Liver (tissue), 8 donors: ENCODE measurements at regions not wholly inside any gene's neighbourhood (a gene's known extent, or its start where the extent isn't known, plus 50 kb on each side); places are given as distances from the start of the nearest gene placed in this dataset.

Experiments used
- DNase-seq: peaks from one replicate; pipeline ENCODE4 v3.0.0-alpha.2; 2017; ENCODE audit warnings: low spot score
- H3K27ac ChIP-seq, 2 donors: one replicate each; pipeline ENCODE4 v1.7.0; 2013; ENCODE audit warnings: inconsistent platforms in 2 of 2, low read length in 2 of 2, control low read depth in 1 of 2, low read depth in 1 of 2, mild to moderate bottlenecking in 1 of 2
- H3K27me3 ChIP-seq, 4 donors: one replicate each; pipeline versions ENCODE4 v1.6.1 to v1.7.0; 2013; ENCODE audit warnings: low read length in 3 of 4, inconsistent platforms in 1 of 4, mild to moderate bottlenecking in 1 of 4, moderate library complexity in 1 of 4; ENCODE audit not compliant: control insufficient read depth in 4 of 4, insufficient read depth in 4 of 4
- H3K36me3 ChIP-seq, 4 donors: one replicate each; pipeline versions ENCODE4 v1.6.1 to v1.7.0; 2013; ENCODE audit warnings: low read length in 3 of 4, mild to moderate bottlenecking in 3 of 4, low read depth in 1 of 4, moderate library complexity in 1 of 4; ENCODE audit not compliant: control insufficient read depth in 4 of 4, insufficient read depth in 3 of 4
- H3K4me1 ChIP-seq, 4 donors: one replicate each; pipeline versions ENCODE4 v1.6.1 to v1.7.0; 2013; ENCODE audit warnings: low read length in 3 of 4, mild to moderate bottlenecking in 3 of 4, moderate library complexity in 1 of 4; ENCODE audit not compliant: control insufficient read depth in 4 of 4, insufficient read depth in 4 of 4
- H3K4me3 ChIP-seq, 3 donors: one replicate each; pipeline versions ENCODE4 v1.6.1 to v1.7.0; 2013; ENCODE audit warnings: low read length in 3 of 3, control low read depth in 1 of 3, low read depth in 1 of 3, mild to moderate bottlenecking in 1 of 3
- H3K9ac ChIP-seq, 2 donors: one replicate each; pipeline ENCODE4 v1.7.0; 2013; ENCODE audit warnings: low read length in 2 of 2, mild to moderate bottlenecking in 2 of 2, moderate library complexity in 2 of 2, control low read depth in 1 of 2, low read depth in 1 of 2
- H3K9me3 ChIP-seq, 4 donors: one replicate each; pipeline versions ENCODE4 v1.6.1 to v1.7.0; 2013; ENCODE audit warnings: low read length in 3 of 4; ENCODE audit not compliant: control insufficient read depth in 4 of 4
- EGR1 ChIP-seq, 2 donors: IDR thresholded peaks; 2 replicates each; pipeline ENCODE4 v1.6.1; 2016 to 2018; ENCODE audit warnings: antibody characterized with exemption in 2 of 2, low read depth in 2 of 2
- FOXA1 ChIP-seq: IDR thresholded peaks from 2 replicates; pipeline ENCODE4 v1.6.1; 2016; ENCODE audit warnings: antibody characterized with exemption
- FOXA2 ChIP-seq: IDR thresholded peaks from 2 replicates; pipeline ENCODE4 v1.6.1; 2016; ENCODE audit warnings: antibody characterized with exemption
- GABPA ChIP-seq, 2 donors: IDR thresholded peaks in 1 of 2; conservative IDR thresholded peaks in 1 of 2; 2 replicates each; pipeline ENCODE4 v1.6.1; 2016; ENCODE audit warnings: antibody characterized with exemption in 2 of 2, mild to moderate bottlenecking in 1 of 2, moderate library complexity in 1 of 2
- HNF4A ChIP-seq, 2 donors: conservative IDR thresholded peaks; 2 replicates each; pipeline ENCODE4 v1.6.1; 2016; ENCODE audit warnings: antibody characterized with exemption in 2 of 2, mild to moderate bottlenecking in 2 of 2
- HNF4G ChIP-seq: IDR thresholded peaks from 2 replicates; pipeline ENCODE4 v1.6.1; 2016; ENCODE audit warnings: antibody characterized with exemption
- JUND ChIP-seq, 2 donors: IDR thresholded peaks; 2 replicates each; pipeline ENCODE4 v1.6.1; 2016; ENCODE audit warnings: antibody characterized with exemption in 2 of 2
- NR2F2 ChIP-seq: IDR thresholded peaks from 2 replicates; pipeline ENCODE4 v1.6.1; 2016; ENCODE audit warnings: antibody characterized with exemption
- RAD21 ChIP-seq, 2 donors: IDR thresholded peaks; 2 replicates each; pipeline ENCODE4 v1.6.1; 2016; ENCODE audit warnings: antibody characterized with exemption in 2 of 2, mild to moderate bottlenecking in 2 of 2
- RXRA ChIP-seq, 2 donors: IDR thresholded peaks; 2 replicates each; pipeline ENCODE4 v1.6.1; 2017 to 2018; ENCODE audit warnings: antibody characterized with exemption in 2 of 2, mild to moderate bottlenecking in 1 of 2
- SP1 ChIP-seq: IDR thresholded peaks from 2 replicates; pipeline ENCODE4 v1.6.1; 2018; ENCODE audit warnings: antibody characterized with exemption, mild to moderate bottlenecking
- TAF1 ChIP-seq: conservative IDR thresholded peaks from 2 replicates; pipeline ENCODE4 v1.6.1; 2016; ENCODE audit warnings: antibody characterized with exemption, mild to moderate bottlenecking
- YY1 ChIP-seq: IDR thresholded peaks from 2 replicates; pipeline ENCODE4 v1.6.1; 2016; ENCODE audit warnings: antibody characterized with exemption, mild to moderate bottlenecking
- ZBTB33 ChIP-seq: IDR thresholded peaks from 2 replicates; pipeline ENCODE4 v1.6.1; 2016; ENCODE audit warnings: antibody characterized with exemption
- WGBS: extraction: QIAGEN DNeasy Blood & Tissue Kit; methylation state at CpG from one replicate; pipeline ENCODE4 v1.1.7; 2013; 5-methylcytosine and 5-hydroxymethylcytosine counted together
- TF ChIP-seq, protein P1 (sequence below): fragments of 150-350 bp; IDR thresholded peaks from 2 replicates; pipeline ENCODE4 v1.5.1; 2017; ENCODE audit warnings: improper control_type of control experiment, low read depth, low read length; ENCODE audit not compliant: missing input control
- TF ChIP-seq, protein P2 (sequence below): IDR thresholded peaks from 2 replicates; pipeline ENCODE4 v1.6.1; 2016; ENCODE audit warnings: antibody characterized with exemption
- TF ChIP-seq, protein P3 (sequence below): IDR thresholded peaks from 2 replicates; pipeline ENCODE4 v1.6.1; 2016; ENCODE audit warnings: antibody characterized with exemption
- TF ChIP-seq, protein P4 (sequence below): IDR thresholded peaks from 2 replicates; pipeline ENCODE4 v1.6.1; 2016; ENCODE audit warnings: antibody characterized with exemption, mild to moderate bottlenecking
- donor health status: healthy.
- donor health status: healthy.
- donor health status: healthy.
- donor health status: healthy.
- donor health status: healthy.

- 96% methylated on average over 2 of the region's 2 CpGs for WGBS
- Histone ChIP-seq H3K36me3 (no peaks in the 10 kb centered on the region), H3K9ac (no peak overlapping the region), H3K4me3 (no peak overlapping the region), H3K27ac (no peak overlapping the region), H3K27me3 (no peaks in the 10 kb centered on the region), H3K9me3 (no peaks in the 10 kb centered on the region), H3K4me1 (no peaks in the 10 kb centered on the region)
- DNase-seq = no peak
- TF ChIP-seq, protein P1, sequence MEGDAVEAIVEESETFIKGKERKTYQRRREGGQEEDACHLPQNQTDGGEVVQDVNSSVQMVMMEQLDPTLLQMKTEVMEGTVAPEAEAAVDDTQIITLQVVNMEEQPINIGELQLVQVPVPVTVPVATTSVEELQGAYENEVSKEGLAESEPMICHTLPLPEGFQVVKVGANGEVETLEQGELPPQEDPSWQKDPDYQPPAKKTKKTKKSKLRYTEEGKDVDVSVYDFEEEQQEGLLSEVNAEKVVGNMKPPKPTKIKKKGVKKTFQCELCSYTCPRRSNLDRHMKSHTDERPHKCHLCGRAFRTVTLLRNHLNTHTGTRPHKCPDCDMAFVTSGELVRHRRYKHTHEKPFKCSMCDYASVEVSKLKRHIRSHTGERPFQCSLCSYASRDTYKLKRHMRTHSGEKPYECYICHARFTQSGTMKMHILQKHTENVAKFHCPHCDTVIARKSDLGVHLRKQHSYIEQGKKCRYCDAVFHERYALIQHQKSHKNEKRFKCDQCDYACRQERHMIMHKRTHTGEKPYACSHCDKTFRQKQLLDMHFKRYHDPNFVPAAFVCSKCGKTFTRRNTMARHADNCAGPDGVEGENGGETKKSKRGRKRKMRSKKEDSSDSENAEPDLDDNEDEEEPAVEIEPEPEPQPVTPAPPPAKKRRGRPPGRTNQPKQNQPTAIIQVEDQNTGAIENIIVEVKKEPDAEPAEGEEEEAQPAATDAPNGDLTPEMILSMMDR = no peak
- TF ChIP-seq, protein P2, sequence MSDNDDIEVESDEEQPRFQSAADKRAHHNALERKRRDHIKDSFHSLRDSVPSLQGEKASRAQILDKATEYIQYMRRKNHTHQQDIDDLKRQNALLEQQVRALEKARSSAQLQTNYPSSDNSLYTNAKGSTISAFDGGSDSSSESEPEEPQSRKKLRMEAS = no peak
- TF ChIP-seq NR2F2 (no peak), HNF4A (conservative IDR thresholded peaks at IDR 0.05) (no peak), FOXA1 (no peak), YY1 (no peak), FOXA2 (no peak), SP1 (no peak), EGR1 (IDR thresholded peaks at IDR 0.05; ENCODE audit: low read depth in 2 of 2) (no peak), TAF1 (no peak), HNF4G (no peak), ZBTB33 (no peak), RAD21 (IDR thresholded peaks at IDR 0.05) (no peak), GABPA (IDR thresholded peaks at IDR 0.05 in 1 of 2, conservative IDR thresholded peaks at IDR 0.05 in 1 of 2) (no peak), JUND (IDR thresholded peaks at IDR 0.05) (no peak), RXRA (IDR thresholded peaks at IDR 0.05) (no peak)
- TF ChIP-seq, protein P3, sequence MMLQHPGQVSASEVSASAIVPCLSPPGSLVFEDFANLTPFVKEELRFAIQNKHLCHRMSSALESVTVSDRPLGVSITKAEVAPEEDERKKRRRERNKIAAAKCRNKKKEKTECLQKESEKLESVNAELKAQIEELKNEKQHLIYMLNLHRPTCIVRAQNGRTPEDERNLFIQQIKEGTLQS = no peak
- TF ChIP-seq, protein P4, sequence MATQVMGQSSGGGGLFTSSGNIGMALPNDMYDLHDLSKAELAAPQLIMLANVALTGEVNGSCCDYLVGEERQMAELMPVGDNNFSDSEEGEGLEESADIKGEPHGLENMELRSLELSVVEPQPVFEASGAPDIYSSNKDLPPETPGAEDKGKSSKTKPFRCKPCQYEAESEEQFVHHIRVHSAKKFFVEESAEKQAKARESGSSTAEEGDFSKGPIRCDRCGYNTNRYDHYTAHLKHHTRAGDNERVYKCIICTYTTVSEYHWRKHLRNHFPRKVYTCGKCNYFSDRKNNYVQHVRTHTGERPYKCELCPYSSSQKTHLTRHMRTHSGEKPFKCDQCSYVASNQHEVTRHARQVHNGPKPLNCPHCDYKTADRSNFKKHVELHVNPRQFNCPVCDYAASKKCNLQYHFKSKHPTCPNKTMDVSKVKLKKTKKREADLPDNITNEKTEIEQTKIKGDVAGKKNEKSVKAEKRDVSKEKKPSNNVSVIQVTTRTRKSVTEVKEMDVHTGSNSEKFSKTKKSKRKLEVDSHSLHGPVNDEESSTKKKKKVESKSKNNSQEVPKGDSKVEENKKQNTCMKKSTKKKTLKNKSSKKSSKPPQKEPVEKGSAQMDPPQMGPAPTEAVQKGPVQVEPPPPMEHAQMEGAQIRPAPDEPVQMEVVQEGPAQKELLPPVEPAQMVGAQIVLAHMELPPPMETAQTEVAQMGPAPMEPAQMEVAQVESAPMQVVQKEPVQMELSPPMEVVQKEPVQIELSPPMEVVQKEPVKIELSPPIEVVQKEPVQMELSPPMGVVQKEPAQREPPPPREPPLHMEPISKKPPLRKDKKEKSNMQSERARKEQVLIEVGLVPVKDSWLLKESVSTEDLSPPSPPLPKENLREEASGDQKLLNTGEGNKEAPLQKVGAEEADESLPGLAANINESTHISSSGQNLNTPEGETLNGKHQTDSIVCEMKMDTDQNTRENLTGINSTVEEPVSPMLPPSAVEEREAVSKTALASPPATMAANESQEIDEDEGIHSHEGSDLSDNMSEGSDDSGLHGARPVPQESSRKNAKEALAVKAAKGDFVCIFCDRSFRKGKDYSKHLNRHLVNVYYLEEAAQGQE = no peak
Measured at GRCh38 chr3:30187366-30187765, 419.0 kb upstream of the TGFBR2 start.

DNA sequence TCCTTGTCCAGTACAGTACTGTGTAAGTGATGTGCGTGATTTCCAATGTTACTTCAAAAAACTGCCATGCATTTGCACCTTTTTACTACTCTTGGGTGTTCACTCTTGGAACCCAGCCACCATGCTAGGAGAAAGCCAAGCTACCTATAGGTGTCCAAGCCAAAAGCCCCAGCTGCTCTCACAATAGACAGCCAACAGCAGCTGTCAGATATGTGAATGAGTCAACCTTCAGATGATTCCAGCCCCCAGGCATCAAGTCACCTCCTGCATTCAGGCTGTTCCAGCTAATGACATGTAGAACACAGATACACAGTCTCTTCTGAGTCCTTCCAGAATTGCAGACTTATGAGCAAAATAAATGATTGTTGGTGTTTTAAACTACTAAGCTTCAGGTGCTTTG is 417.7 kb upstream of the TGFBR2 start:
- no peaks in the 10 kb centered on the region for H3K36me3 ChIP-seq
- 93% methylated on average over 1 of the region's 1 CpG for WGBS
- H3K4me1 ChIP-seq = no peaks in the 10 kb centered on the region
- no peak overlapping the region for H3K9ac ChIP-seq
- H3K27me3 ChIP-seq = no peaks in the 10 kb centered on the region
- no peak overlapping the region for H3K4me3 ChIP-seq
- H3K9me3 ChIP-seq = no peaks in the 10 kb centered on the region
- no peak for DNase-seq
- no peak overlapping the region for H3K27ac ChIP-seq
- TF ChIP-seq, protein P2 = no peak
- TF ChIP-seq FOXA1 (no peak), YY1 (no peak), ZBTB33 (no peak), HNF4G (no peak), RAD21 (IDR thresholded peaks at IDR 0.05) (no peak), EGR1 (IDR thresholded peaks at IDR 0.05; ENCODE audit: low read depth in 2 of 2) (no peak), FOXA2 (no peak), JUND (IDR thresholded peaks at IDR 0.05) (no peak), GABPA (IDR thresholded peaks at IDR 0.05 in 1 of 2, conservative IDR thresholded peaks at IDR 0.05 in 1 of 2) (no peak), SP1 (no peak)
- TF ChIP-seq, protein P4 = no peak
